Fibroblast of the aortic adventitia (primary cell): ENCODE measurements at regions not wholly inside any gene's neighbourhood (a gene's known extent, or its start where the extent isn't known, plus 50 kb on each side); places are given as distances from the start of the nearest gene placed in this dataset.
"Not testable (repeated sequence)": the region's sequence is repeated elsewhere in the genome, so short reads cannot be mapped to it uniquely, and the experiment has no call there.

ENCODE experiments used
- DNase-seq: peaks from one replicate; pipeline ENCODE4 v3.0.0-alpha.2; 2010; ENCODE audit warnings: low read depth
- H3K4me3 ChIP-seq: 2 replicates; pipeline ENCODE4 v1.5.1; 2011; ENCODE audit warnings: low read depth, mild to moderate bottlenecking, control low read depth, low read length, moderate library complexity
- TF ChIP-seq, protein P1 (sequence below): IDR thresholded peaks from 2 replicates; pipeline ENCODE4 v1.5.1; 2011; ENCODE audit warnings: mild to moderate bottlenecking, low read length, control low read depth, inconsistent platforms; ENCODE audit not compliant: insufficient read depth

- DNase-seq: no peak
- no peak overlapping the region for H3K4me3 ChIP-seq
- TF ChIP-seq, protein P1, sequence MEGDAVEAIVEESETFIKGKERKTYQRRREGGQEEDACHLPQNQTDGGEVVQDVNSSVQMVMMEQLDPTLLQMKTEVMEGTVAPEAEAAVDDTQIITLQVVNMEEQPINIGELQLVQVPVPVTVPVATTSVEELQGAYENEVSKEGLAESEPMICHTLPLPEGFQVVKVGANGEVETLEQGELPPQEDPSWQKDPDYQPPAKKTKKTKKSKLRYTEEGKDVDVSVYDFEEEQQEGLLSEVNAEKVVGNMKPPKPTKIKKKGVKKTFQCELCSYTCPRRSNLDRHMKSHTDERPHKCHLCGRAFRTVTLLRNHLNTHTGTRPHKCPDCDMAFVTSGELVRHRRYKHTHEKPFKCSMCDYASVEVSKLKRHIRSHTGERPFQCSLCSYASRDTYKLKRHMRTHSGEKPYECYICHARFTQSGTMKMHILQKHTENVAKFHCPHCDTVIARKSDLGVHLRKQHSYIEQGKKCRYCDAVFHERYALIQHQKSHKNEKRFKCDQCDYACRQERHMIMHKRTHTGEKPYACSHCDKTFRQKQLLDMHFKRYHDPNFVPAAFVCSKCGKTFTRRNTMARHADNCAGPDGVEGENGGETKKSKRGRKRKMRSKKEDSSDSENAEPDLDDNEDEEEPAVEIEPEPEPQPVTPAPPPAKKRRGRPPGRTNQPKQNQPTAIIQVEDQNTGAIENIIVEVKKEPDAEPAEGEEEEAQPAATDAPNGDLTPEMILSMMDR: no peak
Measured at GRCh38 chr20:6663751-6664388, 103.6 kb upstream of the BMP2 start.

- TF ChIP-seq, protein P1: no peak
- no peak overlapping the region for H3K4me3 ChIP-seq
- no peak for DNase-seq
Measured at GRCh38 chr20:6663104-6663503, 104.4 kb upstream of the BMP2 start.

- TF ChIP-seq, protein P1: no peak
- H3K4me3 ChIP-seq: no peak overlapping the region
- DNase-seq: no peak
Measured at GRCh38 chr20:6662309-6662708, 105.2 kb upstream of the BMP2 start.

- no peak for DNase-seq
Measured at GRCh38 chr20:6660441-6660840, 107.0 kb upstream of the BMP2 start.

GRCh38 chr20:6658909-6659308, 108.6 kb upstream of the BMP2 start:
- H3K4me3 ChIP-seq: not testable (repeated sequence)

More at GRCh38 chr20:6660441-6660840, 107.0 kb upstream of the BMP2 start:
- H3K4me3 ChIP-seq: no peak overlapping the region
- TF ChIP-seq, protein P1: no peak

GRCh38 chr20:6657904-6658303, 109.6 kb upstream of the BMP2 start:
- TF ChIP-seq, protein P1: no peak
- DNase-seq: no peak
- H3K4me3 ChIP-seq: no peak overlapping the region

More at GRCh38 chr20:6658909-6659308, 108.6 kb upstream of the BMP2 start:
- DNase-seq: not testable (repeated sequence)

DNA sequence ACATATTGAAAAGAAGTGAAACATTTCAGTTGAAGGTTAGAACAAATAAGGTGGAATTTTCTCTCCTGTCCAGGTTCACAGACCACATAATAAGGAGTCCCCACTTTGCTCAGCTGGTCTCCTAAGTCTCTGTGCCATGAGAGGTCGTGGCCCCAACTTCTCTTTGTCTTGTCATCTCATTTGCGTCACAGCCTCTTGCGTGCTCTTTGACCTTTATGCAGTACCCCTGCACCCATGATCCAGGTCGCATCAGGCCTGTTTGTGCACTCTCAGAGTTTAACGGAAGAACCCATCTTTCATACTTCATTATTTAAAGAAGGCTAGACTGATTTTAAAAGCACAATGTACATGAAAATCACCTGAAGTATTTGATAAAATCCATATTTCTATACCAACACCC, 110.4 kb upstream of the BMP2 start:
- TF ChIP-seq, protein P1: no peak
- no peak for DNase-seq
- H3K4me3 ChIP-seq: no peak overlapping the region
